Breast epithelium (tissue), 4 donors: ENCODE measurements at regions not wholly inside any gene's neighbourhood (a gene's known extent, or its start where the extent isn't known, plus 50 kb on each side); places are given as distances from the start of the nearest gene placed in this dataset.

Experiments used
- DNase-seq, 2 donors: peaks; one replicate each; pipeline ENCODE4 v3.0.0-alpha.2; 2019; ENCODE audit warnings: low spot score in 2 of 2
- H3K27ac ChIP-seq, 2 donors: fragments of 200-600 bp; sonication (generic) in 1 of 2; one replicate each; pipeline ENCODE4 v1.5.1; 2016 to 2019; ENCODE audit warnings: mild to moderate bottlenecking in 1 of 2
- H3K27me3 ChIP-seq, 2 donors: fragments of 200-600 bp; sonication (generic) in 1 of 2; one replicate each; pipeline versions ENCODE4 v1.5.1 to v1.6.0; 2017 to 2019; ENCODE audit warnings: control low read depth in 1 of 2, mild to moderate bottlenecking in 1 of 2
- H3K36me3 ChIP-seq: fragments of 200-600 bp; one replicate; pipeline ENCODE4 v1.5.1; 2019
- H3K4me1 ChIP-seq, 2 donors: fragments of 200-600 bp; sonication (generic); one replicate each; pipeline ENCODE4 v1.5.1; 2016 to 2019; ENCODE audit warnings: control low read depth in 1 of 2
- H3K4me3 ChIP-seq, 3 donors: fragments of 200-600 bp; sonication (generic); 1 replicate in 2 of 3; 2 replicates in 1 of 3; pipeline ENCODE4 v1.5.1; 2016 to 2019; ENCODE audit warnings: mild to moderate bottlenecking in 3 of 3, moderate library complexity in 2 of 3
- H3K9me3 ChIP-seq, 2 donors: fragments of 200-600 bp; sonication (generic) in 1 of 2; one replicate each; pipeline ENCODE4 v1.5.1; 2016 to 2019; ENCODE audit warnings: control low read depth in 1 of 2
- CTCF ChIP-seq, 3 donors: fragments of 450-650 bp; IDR thresholded peaks; one replicate each; pipeline ENCODE4 v1.5.1; 2016 to 2017; ENCODE audit warnings: antibody characterized with exemption in 3 of 3, mild to moderate bottlenecking in 3 of 3, moderate library complexity in 3 of 3
- POLR2A ChIP-seq: fragments of 450-650 bp; IDR thresholded peaks from one replicate; pipeline ENCODE4 v1.6.1; 2016; ENCODE audit warnings: antibody characterized with exemption, mild to moderate bottlenecking, moderate library complexity
- POLR2AphosphoS5 ChIP-seq, 3 donors: sonication (generic); formaldehyde crosslinking; IDR thresholded peaks; one replicate each; pipeline ENCODE4 v1.6.1; 2017; ENCODE audit warnings: antibody characterized with exemption in 3 of 3
- intact Hi-C: fragments of 100-400 bp; cut with DNase I; formaldehyde crosslinking; loops from one replicate; pipeline ENCODE4 v1.15.1; 2023; ENCODE audit warnings: low total_unique reads

- DNase-seq = no peak
- TF ChIP-seq CTCF (IDR thresholded peaks at IDR 0.05) (no peak), POLR2AphosphoS5 (IDR thresholded peaks at IDR 0.05) (no peak), POLR2A (no peak)
- intact Hi-C loops = no loop called here
- no peak overlapping the region for H3K27ac ChIP-seq
- H3K4me3 ChIP-seq = no peak overlapping the region
- H3K36me3 ChIP-seq = no peaks in the 10 kb centered on the region
- H3K9me3 ChIP-seq = no peaks in the 10 kb centered on the region
- no peaks in the 10 kb centered on the region for H3K4me1 ChIP-seq
- no peaks in the 10 kb centered on the region for H3K27me3 ChIP-seq
These were observed 202.7 kb downstream of the GBA3 start for GRCh38 chr4:22895482-22895881.

GRCh38 chr4:22884157-22884556, 191.4 kb downstream of the GBA3 start:
- Histone ChIP-seq H3K36me3 (no peaks in the 10 kb centered on the region), H3K27me3 (no peaks in the 10 kb centered on the region), H3K4me1 (no peaks in the 10 kb centered on the region), H3K27ac (no peak overlapping the region), H3K4me3 (no peak overlapping the region), H3K9me3 (no peaks in the 10 kb centered on the region)
- no peak for DNase-seq
- TF ChIP-seq CTCF (IDR thresholded peaks at IDR 0.05) = no peak
- no peak for TF ChIP-seq POLR2A
- TF ChIP-seq POLR2AphosphoS5 (IDR thresholded peaks at IDR 0.05) = no peak
- intact Hi-C loops = no loop called here

GRCh38 chr4:22881411-22881810, 188.7 kb downstream of the GBA3 start:
- TF ChIP-seq CTCF (IDR thresholded peaks at IDR 0.05) = no peak
- no peak for TF ChIP-seq POLR2A
- TF ChIP-seq POLR2AphosphoS5 (IDR thresholded peaks at IDR 0.05) = no peak

GRCh38 chr4:22877486-22878052, 184.8 kb downstream of the GBA3 start:
- intact Hi-C loops = no loop called here
- no peak for DNase-seq
- Histone ChIP-seq H3K36me3 (no peaks in the 10 kb centered on the region), H3K27ac (no peak overlapping the region), H3K9me3 (no peaks in the 10 kb centered on the region), H3K4me1 (no peaks in the 10 kb centered on the region), H3K4me3 (no peak overlapping the region), H3K27me3 (no peaks in the 10 kb centered on the region)
- TF ChIP-seq POLR2A = no peak
- no peak for TF ChIP-seq POLR2AphosphoS5 (IDR thresholded peaks at IDR 0.05)
- no peak for TF ChIP-seq CTCF (IDR thresholded peaks at IDR 0.05)

More at GRCh38 chr4:22881411-22881810, 188.7 kb downstream of the GBA3 start:
- no peak overlapping the region for H3K27ac ChIP-seq
- H3K4me3 ChIP-seq = no peak overlapping the region
- no peak for DNase-seq
- H3K27me3 ChIP-seq = no peaks in the 10 kb centered on the region
- no peaks in the 10 kb centered on the region for H3K9me3 ChIP-seq
- intact Hi-C loops = no loop called here
- no peaks in the 10 kb centered on the region for H3K4me1 ChIP-seq
- no peaks in the 10 kb centered on the region for H3K36me3 ChIP-seq

GRCh38 chr4:22876270-22876669, 183.5 kb downstream of the GBA3 start:
- TF ChIP-seq POLR2A (no peak), POLR2AphosphoS5 (IDR thresholded peaks at IDR 0.05) (no peak), CTCF (IDR thresholded peaks at IDR 0.05) (no peak)
- H3K4me1 ChIP-seq = no peaks in the 10 kb centered on the region
- H3K4me3 ChIP-seq = no peak overlapping the region
- H3K36me3 ChIP-seq = no peaks in the 10 kb centered on the region
- DNase-seq = no peak
- H3K27me3 ChIP-seq = no peaks in the 10 kb centered on the region
- no peaks in the 10 kb centered on the region for H3K9me3 ChIP-seq
- intact Hi-C loops = no loop called here
- no peak overlapping the region for H3K27ac ChIP-seq
